ENCODE measurements at regions not wholly inside any gene's neighbourhood (a gene's known extent, or its start where the extent isn't known, plus 50 kb on each side); places are given as distances from the start of the nearest gene placed in this dataset.

- TF ChIP-seq CTCF (IDR thresholded peaks at IDR 0.05) (no peak), POLR2A (IDR thresholded peaks at IDR 0.05) (no peak)
Observed at GRCh38 chr11:115767883-115768282, 263.7 kb upstream of the CADM1 start.
